MM.1S (cell line): ENCODE measurements at regions not wholly inside any gene's neighbourhood (a gene's known extent, or its start where the extent isn't known, plus 50 kb on each side); places are given as distances from the start of the nearest gene placed in this dataset.

Source experiments
- DNase-seq: peaks from one replicate; pipeline ENCODE4 v3.0.0-alpha.2; 2015
- H2AFZ ChIP-seq: fragments of 300-600 bp; sonication (generic); 2 replicates; pipeline ENCODE4 v1.6.0; 2016; ENCODE audit warnings: antibody characterized with exemption, low read length
- H3F3A ChIP-seq: fragments of 300-600 bp; sonication (generic); 2 replicates; pipeline ENCODE4 v1.6.1; 2016; ENCODE audit warnings: mild to moderate bottlenecking, antibody characterized with exemption, low read length, moderate library complexity, mixed read lengths; ENCODE audit not compliant: insufficient read depth
- H3K27ac ChIP-seq: fragments of 300-600 bp; sonication (generic); 2 replicates; pipeline ENCODE4 v1.5.1; 2016; ENCODE audit warnings: mild to moderate bottlenecking, low read length
- H3K27me3 ChIP-seq: fragments of 300-600 bp; sonication (generic); replicated peaks from 2 replicates; pipeline ENCODE4 v1.6.0; 2016; ENCODE audit warnings: low read length; ENCODE audit not compliant: insufficient read depth
- H3K36me3 ChIP-seq: fragments of 300-600 bp; sonication (generic); replicated peaks from 2 replicates; pipeline ENCODE4 v1.6.1; 2016; ENCODE audit warnings: mild to moderate bottlenecking, low read length, mixed read lengths; ENCODE audit not compliant: insufficient read depth
- H3K4me1 ChIP-seq: fragments of 300-600 bp; sonication (generic); 2 replicates; pipeline ENCODE4 v1.6.1; 2016; ENCODE audit warnings: low read length, mixed read lengths
- H3K4me2 ChIP-seq: fragments of 300-600 bp; sonication (generic); 2 replicates; pipeline ENCODE4 v1.6.0; 2016; ENCODE audit warnings: low read depth, low read length
- H3K4me3 ChIP-seq: fragments of 300-600 bp; sonication (generic); 2 replicates; pipeline ENCODE4 v1.5.1; 2016; ENCODE audit warnings: low read length, mixed read lengths
- H3K79me2 ChIP-seq: fragments of 300-600 bp; sonication (generic); 2 replicates; pipeline ENCODE4 v1.6.1; 2016; ENCODE audit warnings: mixed run types, low read length, mixed read lengths
- H3K9ac ChIP-seq: fragments of 300-600 bp; sonication (generic); 2 replicates; pipeline ENCODE4 v1.6.1; 2016; ENCODE audit warnings: low read length, mixed read lengths
- H3K9me2 ChIP-seq: fragments of 300-600 bp; sonication (generic); replicated peaks from 2 replicates; pipeline ENCODE4 v1.6.1; 2016; ENCODE audit warnings: mild to moderate bottlenecking, low read length, mixed read lengths; ENCODE audit not compliant: insufficient read depth
- H3K9me3 ChIP-seq: fragments of 300-600 bp; sonication (generic); replicated peaks from 2 replicates; pipeline ENCODE4 v1.6.1; 2016; ENCODE audit warnings: mild to moderate bottlenecking, low read length, mixed read lengths; ENCODE audit not compliant: insufficient read depth
- H4K20me1 ChIP-seq: fragments of 300-600 bp; sonication (generic); 2 replicates; pipeline ENCODE4 v1.6.1; 2016; ENCODE audit warnings: mild to moderate bottlenecking, low read length, moderate library complexity, mixed read lengths; ENCODE audit not compliant: insufficient read depth
- EZH2 ChIP-seq: fragments of 300-600 bp; sonication (generic); optimal IDR thresholded peaks from 2 replicates; pipeline ENCODE3; 2017; ENCODE audit warnings: low read depth, mild to moderate bottlenecking, antibody characterized with exemption, low read length, mixed read lengths
- EZH2phosphoT487 ChIP-seq: fragments of 300-600 bp; sonication (generic); IDR thresholded peaks from 2 replicates; pipeline ENCODE4 v1.6.1; 2018; ENCODE audit warnings: antibody characterized with exemption, low read length
- TF ChIP-seq, protein P1 (sequence below): fragments of 300-600 bp; sonication (generic); IDR thresholded peaks from 2 replicates; pipeline ENCODE4 v1.5.1; 2016; ENCODE audit warnings: antibody characterized with exemption, low read length, mixed read lengths

DNA sequence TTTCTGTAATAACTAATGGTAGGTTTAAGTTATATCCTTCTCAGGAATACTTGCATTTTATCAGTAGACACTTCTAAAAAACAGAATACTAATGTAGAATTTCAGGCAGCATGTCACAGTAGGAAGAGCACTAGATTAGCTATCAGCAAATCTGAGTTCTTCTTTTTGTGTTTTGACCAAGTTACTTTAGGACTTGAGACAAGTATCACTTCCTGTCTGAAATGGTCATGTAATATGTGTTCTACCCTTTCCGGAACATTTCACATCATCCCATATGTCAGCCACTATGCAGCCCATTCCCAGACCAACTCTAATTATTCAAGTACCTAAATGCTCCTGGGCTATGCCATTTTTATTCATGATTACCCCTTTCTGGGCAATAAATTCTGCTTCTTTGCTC is 401.8 kb upstream of the RPS6KA3 start:
- Histone ChIP-seq H3F3A (no peaks in the 10 kb centered on the region), H3K27ac (peak overlapping the region; percentile 4; the same call in 1 of the 2 replicates), H3K9me3 (no peaks in the 10 kb centered on the region), H3K36me3 (no peaks in the 10 kb centered on the region), H3K9me2 (no peaks in the 10 kb centered on the region), H3K4me1 (peaks cover 12% of the 10 kb centered on the region), H4K20me1 (no peaks in the 10 kb centered on the region), H3K9ac (no peak overlapping the region), H3K27me3 (no peaks in the 10 kb centered on the region), H3K4me3 (no peak overlapping the region), H3K4me2 (peak overlapping the region; percentile 16), H2AFZ (no peak overlapping the region), H3K79me2 (no peaks in the 10 kb centered on the region)
- TF ChIP-seq EZH2phosphoT487: no peak
- no peak for TF ChIP-seq EZH2
- TF ChIP-seq, protein P1, sequence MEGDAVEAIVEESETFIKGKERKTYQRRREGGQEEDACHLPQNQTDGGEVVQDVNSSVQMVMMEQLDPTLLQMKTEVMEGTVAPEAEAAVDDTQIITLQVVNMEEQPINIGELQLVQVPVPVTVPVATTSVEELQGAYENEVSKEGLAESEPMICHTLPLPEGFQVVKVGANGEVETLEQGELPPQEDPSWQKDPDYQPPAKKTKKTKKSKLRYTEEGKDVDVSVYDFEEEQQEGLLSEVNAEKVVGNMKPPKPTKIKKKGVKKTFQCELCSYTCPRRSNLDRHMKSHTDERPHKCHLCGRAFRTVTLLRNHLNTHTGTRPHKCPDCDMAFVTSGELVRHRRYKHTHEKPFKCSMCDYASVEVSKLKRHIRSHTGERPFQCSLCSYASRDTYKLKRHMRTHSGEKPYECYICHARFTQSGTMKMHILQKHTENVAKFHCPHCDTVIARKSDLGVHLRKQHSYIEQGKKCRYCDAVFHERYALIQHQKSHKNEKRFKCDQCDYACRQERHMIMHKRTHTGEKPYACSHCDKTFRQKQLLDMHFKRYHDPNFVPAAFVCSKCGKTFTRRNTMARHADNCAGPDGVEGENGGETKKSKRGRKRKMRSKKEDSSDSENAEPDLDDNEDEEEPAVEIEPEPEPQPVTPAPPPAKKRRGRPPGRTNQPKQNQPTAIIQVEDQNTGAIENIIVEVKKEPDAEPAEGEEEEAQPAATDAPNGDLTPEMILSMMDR: no peak
- DNase-seq: no peak

DNA sequence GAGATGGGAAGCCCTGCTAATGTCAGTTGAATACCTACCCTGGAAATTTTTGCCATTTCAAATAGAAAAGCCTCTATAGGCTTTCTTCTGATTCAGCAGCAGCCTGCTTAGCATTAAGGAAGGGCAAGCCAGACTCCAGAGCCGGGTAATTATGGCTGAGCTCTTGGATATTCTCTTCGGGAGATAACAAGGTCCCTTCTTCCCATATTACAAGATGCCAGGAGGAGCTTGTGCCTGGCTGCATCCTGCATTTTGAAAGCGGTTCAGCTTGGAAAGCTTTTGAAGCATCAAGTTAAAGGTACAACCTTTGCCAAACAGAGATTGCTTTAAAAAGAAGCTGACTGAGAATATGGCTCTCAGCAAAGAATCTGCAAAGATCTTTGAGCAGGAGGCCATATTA is 399.6 kb upstream of the RPS6KA3 start:
- H2AFZ ChIP-seq: no peak overlapping the region
- H3K4me2 ChIP-seq: no peak overlapping the region
- no peaks in the 10 kb centered on the region for H3K9me3 ChIP-seq
- no peak for DNase-seq
- H3K27ac ChIP-seq: no peak overlapping the region
- no peak for TF ChIP-seq EZH2
- TF ChIP-seq, protein P1: no peak
- no peak for TF ChIP-seq EZH2phosphoT487
- peaks cover 12% of the 10 kb centered on the region for H3K4me1 ChIP-seq
- no peaks in the 10 kb centered on the region for H4K20me1 ChIP-seq
- no peaks in the 10 kb centered on the region for H3K36me3 ChIP-seq
- H3K9ac ChIP-seq: no peak overlapping the region
- H3K9me2 ChIP-seq: no peaks in the 10 kb centered on the region
- no peaks in the 10 kb centered on the region for H3F3A ChIP-seq
- no peaks in the 10 kb centered on the region for H3K79me2 ChIP-seq
- H3K4me3 ChIP-seq: no peak overlapping the region
- no peaks in the 10 kb centered on the region for H3K27me3 ChIP-seq

DNA sequence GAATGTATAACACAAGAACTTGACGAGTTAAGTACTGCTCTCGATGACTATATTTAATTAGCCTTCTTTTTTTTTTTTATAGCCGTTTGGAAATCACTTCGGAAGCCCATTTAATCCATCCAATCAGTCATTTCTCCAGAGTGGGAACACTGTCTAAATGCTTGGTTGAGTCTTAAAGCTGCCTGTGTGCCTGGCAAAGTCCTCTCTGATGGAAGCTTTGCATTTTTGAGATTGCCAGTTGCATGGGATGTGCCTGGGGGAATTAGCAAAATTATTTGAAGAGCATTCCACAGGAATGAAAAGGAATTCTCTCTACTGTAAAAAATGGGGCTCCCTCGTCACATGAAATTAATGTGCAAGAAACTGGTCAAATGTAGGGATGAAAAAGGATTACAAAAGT is 398.8 kb upstream of the RPS6KA3 start:
- Histone ChIP-seq H3K4me3 (no peak overlapping the region), H3F3A (no peaks in the 10 kb centered on the region), H3K4me1 (peaks cover 12% of the 10 kb centered on the region), H3K27me3 (no peaks in the 10 kb centered on the region), H3K79me2 (no peaks in the 10 kb centered on the region), H2AFZ (no peak overlapping the region), H3K36me3 (no peaks in the 10 kb centered on the region), H4K20me1 (no peaks in the 10 kb centered on the region), H3K9ac (no peak overlapping the region), H3K9me3 (no peaks in the 10 kb centered on the region), H3K4me2 (no peak overlapping the region), H3K27ac (no peak overlapping the region), H3K9me2 (no peaks in the 10 kb centered on the region)
- no peak for DNase-seq
- TF ChIP-seq EZH2phosphoT487 (no peak), EZH2 (no peak)
- TF ChIP-seq, protein P1: no peak
